MM.1S (cell line): ENCODE measurements at regions not wholly inside any gene's neighbourhood (a gene's known extent, or its start where the extent isn't known, plus 50 kb on each side); places are given as distances from the start of the nearest gene placed in this dataset.

Source experiments
- CTCF ChIP-seq: fragments of 300-600 bp; sonication (generic); IDR thresholded peaks from 2 replicates; pipeline ENCODE4 v1.5.1; 2016; ENCODE audit warnings: antibody characterized with exemption, low read length, mixed read lengths
- EZH2 ChIP-seq: fragments of 300-600 bp; sonication (generic); optimal IDR thresholded peaks from 2 replicates; pipeline ENCODE3; 2017; ENCODE audit warnings: low read depth, mild to moderate bottlenecking, antibody characterized with exemption, low read length, mixed read lengths

GRCh38 chr3:15948388-15948787 lies 150.6 kb upstream of the ANKRD28 start:
- TF ChIP-seq CTCF (no peak), EZH2 (no peak)
